Fibroblast of the aortic adventitia (primary cell): ENCODE measurements at regions not wholly inside any gene's neighbourhood (a gene's known extent, or its start where the extent isn't known, plus 50 kb on each side); places are given as distances from the start of the nearest gene placed in this dataset.
"Not testable (repeated sequence)": the region's sequence is repeated elsewhere in the genome, so short reads cannot be mapped to it uniquely, and the experiment has no call there.

Experiments used
- DNase-seq: peaks from one replicate; pipeline ENCODE4 v3.0.0-alpha.2; 2010; ENCODE audit warnings: low read depth
- H3K4me3 ChIP-seq: 2 replicates; pipeline ENCODE4 v1.5.1; 2011; ENCODE audit warnings: low read depth, mild to moderate bottlenecking, control low read depth, low read length, moderate library complexity
- TF ChIP-seq, protein P1 (sequence below): IDR thresholded peaks from 2 replicates; pipeline ENCODE4 v1.5.1; 2011; ENCODE audit warnings: mild to moderate bottlenecking, low read length, control low read depth, inconsistent platforms; ENCODE audit not compliant: insufficient read depth

DNA sequence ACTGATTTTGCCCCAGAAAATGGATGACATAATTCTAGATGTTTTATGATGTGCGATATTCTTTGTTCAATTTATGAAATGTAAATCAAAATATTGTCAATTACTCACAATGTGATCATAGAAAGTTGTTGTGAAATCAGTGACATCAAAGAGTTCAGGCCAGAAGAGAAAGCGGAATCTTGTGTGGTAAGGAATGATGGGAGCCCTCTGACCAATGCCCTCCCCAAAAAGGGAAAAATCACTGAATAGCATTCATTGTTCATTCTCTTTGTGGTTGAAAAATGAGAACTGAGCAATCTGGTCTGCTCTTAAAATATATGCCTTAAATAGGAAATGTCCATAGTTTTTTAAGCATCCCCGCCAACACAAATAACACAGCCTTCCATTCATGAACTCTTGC, 247.1 kb upstream of the GRIK2 start:
- no peak overlapping the region for H3K4me3 ChIP-seq
- TF ChIP-seq, protein P1, sequence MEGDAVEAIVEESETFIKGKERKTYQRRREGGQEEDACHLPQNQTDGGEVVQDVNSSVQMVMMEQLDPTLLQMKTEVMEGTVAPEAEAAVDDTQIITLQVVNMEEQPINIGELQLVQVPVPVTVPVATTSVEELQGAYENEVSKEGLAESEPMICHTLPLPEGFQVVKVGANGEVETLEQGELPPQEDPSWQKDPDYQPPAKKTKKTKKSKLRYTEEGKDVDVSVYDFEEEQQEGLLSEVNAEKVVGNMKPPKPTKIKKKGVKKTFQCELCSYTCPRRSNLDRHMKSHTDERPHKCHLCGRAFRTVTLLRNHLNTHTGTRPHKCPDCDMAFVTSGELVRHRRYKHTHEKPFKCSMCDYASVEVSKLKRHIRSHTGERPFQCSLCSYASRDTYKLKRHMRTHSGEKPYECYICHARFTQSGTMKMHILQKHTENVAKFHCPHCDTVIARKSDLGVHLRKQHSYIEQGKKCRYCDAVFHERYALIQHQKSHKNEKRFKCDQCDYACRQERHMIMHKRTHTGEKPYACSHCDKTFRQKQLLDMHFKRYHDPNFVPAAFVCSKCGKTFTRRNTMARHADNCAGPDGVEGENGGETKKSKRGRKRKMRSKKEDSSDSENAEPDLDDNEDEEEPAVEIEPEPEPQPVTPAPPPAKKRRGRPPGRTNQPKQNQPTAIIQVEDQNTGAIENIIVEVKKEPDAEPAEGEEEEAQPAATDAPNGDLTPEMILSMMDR: no peak
- peak; percentile 7 for DNase-seq

- H3K4me3 ChIP-seq: no peak overlapping the region
- TF ChIP-seq, protein P1: no peak
- DNase-seq: no peak
Observed at GRCh38 chr6:101150226-101150625, 243.3 kb upstream of the GRIK2 start.

GRCh38 chr6:101157638-101158037, 235.9 kb upstream of the GRIK2 start:
- DNase-seq, H3K4me3 ChIP-seq: not testable (repeated sequence)

- DNase-seq: no peak
- TF ChIP-seq, protein P1: no peak
- H3K4me3 ChIP-seq: no peak overlapping the region
Observed at GRCh38 chr6:101163611-101164010, 229.9 kb upstream of the GRIK2 start.

GRCh38 chr6:101167638-101168037, 225.9 kb upstream of the GRIK2 start:
- no peak for DNase-seq
- H3K4me3 ChIP-seq: no peak overlapping the region
- TF ChIP-seq, protein P1: no peak

- not testable (repeated sequence) for DNase-seq, H3K4me3 ChIP-seq
Observed at GRCh38 chr6:101171049-101171448, 222.5 kb upstream of the GRIK2 start.

GRCh38 chr6:101178748-101179147, 214.8 kb upstream of the GRIK2 start:
- TF ChIP-seq, protein P1: no peak
- DNase-seq: no peak
- H3K4me3 ChIP-seq: no peak overlapping the region

DNA sequence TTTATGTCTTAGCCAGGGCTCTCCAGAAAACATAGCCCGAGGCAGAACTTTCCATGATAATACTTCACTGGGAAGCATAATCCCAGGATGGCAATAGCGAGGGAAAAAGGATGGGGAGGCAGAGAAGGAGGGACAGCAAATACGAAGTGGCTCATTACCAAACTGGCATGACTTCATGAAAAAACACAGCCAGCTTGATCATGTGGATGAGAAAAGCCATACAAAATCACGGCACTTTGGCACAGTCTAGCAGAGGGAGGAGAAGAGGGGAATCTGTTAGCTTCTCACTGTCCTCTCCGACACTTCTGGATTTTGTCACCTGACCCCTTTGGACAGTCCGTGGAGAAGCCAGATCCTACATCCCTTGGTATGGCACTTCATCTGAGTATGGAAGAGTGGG, 212.5 kb upstream of the GRIK2 start:
- TF ChIP-seq, protein P1: no peak
- H3K4me3 ChIP-seq: no peak overlapping the region
- DNase-seq: no peak

DNA sequence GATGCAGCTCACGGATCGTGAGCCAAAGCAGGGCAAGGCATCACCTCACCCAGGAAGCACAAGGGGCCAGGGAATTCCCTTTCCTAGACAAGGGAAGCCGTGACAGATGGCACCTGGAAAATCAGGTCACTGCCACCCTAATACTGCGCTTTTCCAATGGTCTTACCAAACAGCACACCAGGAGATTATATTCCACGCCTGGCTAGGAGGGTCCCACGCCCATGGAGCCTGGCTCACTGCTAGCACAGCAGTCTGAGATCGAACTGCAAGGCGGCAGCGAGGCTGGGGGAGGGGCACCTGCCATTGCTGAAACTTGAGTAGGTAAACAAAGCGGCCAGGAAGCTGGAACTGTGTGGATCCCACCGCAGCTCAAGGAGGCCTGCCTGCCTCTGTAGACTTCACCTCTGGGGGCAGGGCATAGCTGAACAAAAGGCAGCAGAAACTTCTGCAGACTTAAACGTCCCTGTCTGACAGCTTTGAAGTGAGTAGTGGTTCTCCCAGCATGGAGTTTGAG, 205.2 kb upstream of the GRIK2 start:
- H3K4me3 ChIP-seq, DNase-seq: not testable (repeated sequence)
